Transverse colon (tissue), 4 donors: ENCODE measurements at regions not wholly inside any gene's neighbourhood (a gene's known extent, or its start where the extent isn't known, plus 50 kb on each side); places are given as distances from the start of the nearest gene placed in this dataset.

Experiments
- DNase-seq: peaks from one replicate; pipeline ENCODE4 v3.0.0-alpha.2; 2019
- H3K27ac ChIP-seq, 4 donors: fragments of 200-600 bp; sonication (generic); 2 replicates each; pipeline ENCODE4 v1.5.1; 2016 to 2018; ENCODE audit warnings: inconsistent platforms in 4 of 4
- H3K27me3 ChIP-seq: fragments of 200-600 bp; sonication (generic); 2 replicates; pipeline ENCODE4 v1.5.1; 2017; ENCODE audit warnings: inconsistent platforms
- H3K36me3 ChIP-seq, 4 donors: fragments of 200-600 bp; sonication (generic); 2 replicates each; pipeline ENCODE4 v1.5.1; 2017 to 2019; ENCODE audit warnings: inconsistent platforms in 4 of 4
- H3K4me1 ChIP-seq, 4 donors: fragments of 200-600 bp; sonication (generic); 2 replicates each; pipeline ENCODE4 v1.5.1; 2017 to 2020; ENCODE audit warnings: inconsistent platforms in 4 of 4
- H3K4me3 ChIP-seq, 4 donors: fragments of 200-600 bp; sonication (generic); 1 replicate in 1 of 4; 2 replicates in 3 of 4; pipeline versions ENCODE4 v1.5.1 to v1.6.1; 2017 to 2019; ENCODE audit warnings: inconsistent platforms in 4 of 4
- H3K9me3 ChIP-seq, 2 donors: fragments of 200-600 bp; sonication (generic); 2 replicates each; pipeline ENCODE4 v1.5.1; 2017 to 2019; ENCODE audit warnings: inconsistent platforms in 2 of 2
- CTCF ChIP-seq, 5 experiments: fragments of 200-600 bp in 3 of 5; fragments of 450-650 bp in 2 of 5; sonication (generic) in 3 of 5; IDR thresholded peaks; 1 replicate in 2 of 5; 2 replicates in 3 of 5; pipeline ENCODE4 v1.5.1; 2016 to 2017; ENCODE audit warnings: antibody characterized with exemption in 5 of 5, inconsistent platforms in 3 of 5, mild to moderate bottlenecking in 2 of 5, moderate library complexity in 1 of 5
- EP300 ChIP-seq: sonication (generic); formaldehyde crosslinking; IDR thresholded peaks from one replicate; pipeline ENCODE4 v1.6.1; 2017; ENCODE audit warnings: antibody characterized with exemption, low read depth
- POLR2A ChIP-seq: fragments of 450-650 bp; IDR thresholded peaks from one replicate; pipeline ENCODE4 v1.6.1; 2016; ENCODE audit warnings: antibody characterized with exemption, mild to moderate bottlenecking, moderate library complexity
- POLR2AphosphoS5 ChIP-seq, 3 donors: sonication (generic); formaldehyde crosslinking; IDR thresholded peaks; one replicate each; pipeline ENCODE4 v1.6.1; 2016; ENCODE audit warnings: antibody characterized with exemption in 3 of 3
- WGBS, 2 donors: methylation state at CpG; one replicate each; pipeline ENCODE4 v1.1.5; 2018; ENCODE audit warnings: low coverage in 1 of 2; 5-methylcytosine and 5-hydroxymethylcytosine counted together
- in situ Hi-C, 4 donors: fragments of 200-750 bp; cut with MboI; loops; one replicate each; pipeline versions ENCODE4 v1.15.0 to v1.15.1; 2017; ENCODE audit warnings: low sequenced_read_pairs in 3 of 4, low pct_ligation_motif_present in 1 of 4, low pct_unique_long_range_greater_than_20kb in 1 of 4
- intact Hi-C: fragments of 100-400 bp; cut with DNase I; formaldehyde crosslinking; loops from one replicate; pipeline ENCODE4 v1.15.1; 2023; ENCODE audit warnings: low total_unique reads

- TF ChIP-seq POLR2AphosphoS5 (IDR thresholded peaks at IDR 0.05) (no peak), POLR2A (no peak), EP300 (no peak), CTCF (IDR thresholded peaks at IDR 0.05) (no peak)
- DNase-seq = peak; percentile 5
- no peak overlapping the region for H3K27ac ChIP-seq
- intact Hi-C loops (no loop called here), in situ Hi-C loops (no loop called here)
- WGBS, 2 donors = 79 to 100% methylated on average over 1 to 16 of the region's 16 CpGs
- H3K4me3 ChIP-seq = no peak overlapping the region
- no peaks in the 10 kb centered on the region for H3K9me3 ChIP-seq
- no peaks in the 10 kb centered on the region for H3K27me3 ChIP-seq
- no peaks in the 10 kb centered on the region for H3K4me1 ChIP-seq
- H3K36me3 ChIP-seq = no peaks in the 10 kb centered on the region
These were observed 151.3 kb upstream of the FAM20C start for GRCh38 chr7:40799-41750.

DNA sequence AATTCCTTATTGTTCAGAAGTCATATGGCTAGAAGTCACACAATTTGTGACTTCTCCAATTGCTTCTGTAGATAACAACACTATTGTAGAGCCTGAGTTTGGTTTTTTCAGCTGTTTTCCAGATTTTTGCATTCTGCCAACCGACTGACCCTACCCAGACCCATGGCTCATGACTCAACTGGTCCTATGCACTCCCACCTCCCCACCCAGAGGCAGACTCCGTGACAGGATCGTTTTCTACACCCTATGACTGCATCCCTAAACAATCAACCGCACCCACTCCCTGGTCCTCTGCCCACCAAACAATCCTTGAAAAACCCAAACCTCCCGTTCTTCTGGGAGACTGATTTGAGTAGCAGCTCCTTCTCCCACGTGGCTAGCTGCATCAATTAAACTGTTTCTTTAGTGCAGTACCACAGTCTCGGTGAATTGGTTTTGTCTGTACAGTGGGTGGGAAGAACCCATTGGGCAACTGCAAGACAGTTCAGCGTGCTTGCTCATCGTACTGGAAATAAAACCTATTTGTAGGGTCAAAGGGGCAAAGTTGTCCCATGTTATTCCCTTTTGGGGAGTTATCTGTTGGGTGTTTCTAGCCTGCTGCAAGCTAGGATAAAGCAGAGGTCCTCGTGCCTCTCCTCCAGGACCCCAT, 150.3 kb upstream of the FAM20C start:
- no peak for DNase-seq
- no peaks in the 10 kb centered on the region for H3K27me3 ChIP-seq
- no peaks in the 10 kb centered on the region for H3K9me3 ChIP-seq
- no peaks in the 10 kb centered on the region for H3K4me1 ChIP-seq
- 61 to 63% methylated on average over 6 to 10 of the region's 10 CpGs for WGBS, 2 donors
- in situ Hi-C loops = no loop called here
- no peak overlapping the region for H3K4me3 ChIP-seq
- no peaks in the 10 kb centered on the region for H3K36me3 ChIP-seq
- intact Hi-C loops = no loop called here
- TF ChIP-seq POLR2AphosphoS5 (IDR thresholded peaks at IDR 0.05) = no peak
- no peak for TF ChIP-seq CTCF (IDR thresholded peaks at IDR 0.05)
- TF ChIP-seq POLR2A = no peak
- TF ChIP-seq EP300 = no peak
- no peak overlapping the region for H3K27ac ChIP-seq

DNA sequence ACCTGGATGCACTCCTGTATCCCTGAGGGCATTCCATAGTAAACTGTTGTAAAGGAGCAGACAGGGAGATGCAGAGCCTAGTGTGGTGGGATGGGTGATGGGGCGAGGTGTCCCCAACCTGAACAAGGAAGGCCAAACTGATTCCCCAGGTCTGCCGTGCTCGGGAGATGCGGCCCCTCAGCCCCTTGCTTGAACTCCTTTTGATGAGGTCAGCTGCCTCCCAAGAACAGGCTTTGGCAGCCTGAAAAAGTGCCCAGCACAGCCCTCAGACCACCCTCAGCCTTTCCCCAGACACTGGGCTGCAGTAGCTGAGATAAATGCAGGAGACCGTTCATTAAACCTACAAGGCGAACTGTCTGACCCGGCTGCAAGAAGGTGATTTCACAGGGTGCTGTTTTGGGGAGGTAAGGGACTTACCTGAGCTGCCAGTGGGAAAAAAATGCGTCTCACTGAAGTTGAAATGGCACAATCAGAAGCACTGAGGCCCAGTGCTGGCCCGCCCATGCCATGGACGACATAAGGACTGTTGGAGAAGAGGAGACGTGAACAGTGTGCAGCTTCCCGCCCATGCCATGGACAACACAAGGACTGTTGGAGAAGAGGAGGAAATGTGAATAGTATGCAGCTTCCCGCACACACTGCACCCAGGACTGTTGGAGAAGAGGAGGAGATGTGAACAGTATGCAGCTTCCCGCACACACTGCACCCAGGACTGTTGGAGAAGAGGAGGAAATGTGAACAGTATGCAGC, 148.4 kb upstream of the FAM20C start:
- Histone ChIP-seq H3K4me3 (no peak overlapping the region), H3K27ac (no peak overlapping the region), H3K36me3 (no peaks in the 10 kb centered on the region), H3K27me3 (no peaks in the 10 kb centered on the region), H3K4me1 (no peaks in the 10 kb centered on the region), H3K9me3 (no peaks in the 10 kb centered on the region)
- in situ Hi-C loops = no loop called here
- TF ChIP-seq POLR2AphosphoS5 (IDR thresholded peaks at IDR 0.05) (no peak), POLR2A (no peak), EP300 (no peak), CTCF (IDR thresholded peaks at IDR 0.05) (no peak)
- DNase-seq = peak; percentile 4
- 81 to 88% methylated on average over 7 to 14 of the region's 14 CpGs for WGBS, 2 donors
- intact Hi-C loops = no loop called here

DNA sequence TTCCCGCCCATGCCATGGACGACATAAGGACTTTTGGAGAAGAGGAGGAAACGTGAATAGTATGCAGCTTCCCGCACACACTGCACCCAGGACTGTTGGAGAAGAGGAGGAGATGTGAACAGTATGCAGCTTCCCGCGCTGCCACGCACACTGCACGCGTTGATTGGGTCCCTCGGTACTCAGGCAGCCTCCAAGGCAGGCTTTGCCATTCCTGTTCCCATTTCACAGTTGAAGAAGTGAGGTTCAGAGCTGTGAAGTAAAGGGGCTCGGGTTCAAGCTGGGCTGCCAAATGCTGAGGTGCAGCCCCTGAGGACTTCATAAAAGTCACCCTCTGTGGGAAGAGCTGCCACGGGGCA, 147.9 kb upstream of the FAM20C start:
- DNase-seq = no peak
- intact Hi-C loops = no loop called here
- Histone ChIP-seq H3K27ac (no peak overlapping the region), H3K27me3 (no peaks in the 10 kb centered on the region), H3K4me3 (no peak overlapping the region), H3K4me1 (no peaks in the 10 kb centered on the region), H3K9me3 (no peaks in the 10 kb centered on the region), H3K36me3 (no peaks in the 10 kb centered on the region)
- WGBS, 2 donors = 87 to 88% methylated on average over 4 to 12 of the region's 12 CpGs
- in situ Hi-C loops = no loop called here
- TF ChIP-seq POLR2A (no peak), EP300 (no peak), POLR2AphosphoS5 (IDR thresholded peaks at IDR 0.05) (no peak)
